BLaER1 (cell line): ENCODE measurements at regions not wholly inside any gene's neighbourhood (a gene's known extent, or its start where the extent isn't known, plus 50 kb on each side); places are given as distances from the start of the nearest gene placed in this dataset.
"Not testable (repeated sequence)": the region's sequence is repeated elsewhere in the genome, so short reads cannot be mapped to it uniquely, and the experiment has no call there.

Experiments used
- H3K27ac ChIP-seq: shearing (Covaris generic); formaldehyde crosslinking; 2 replicates; pipeline ENCODE4 v1.8.1; 2022
- H3K27me3 ChIP-seq: shearing (Covaris generic); formaldehyde crosslinking; 2 replicates; pipeline ENCODE4 v1.8.1; 2022
- H3K36me3 ChIP-seq: shearing (Covaris generic); formaldehyde crosslinking; 2 replicates; pipeline ENCODE4 v1.8.1; 2022
- H3K4me1 ChIP-seq: shearing (Covaris generic); formaldehyde crosslinking; 2 replicates; pipeline ENCODE4 v1.8.1; 2022
- H3K4me2 ChIP-seq: shearing (Covaris generic); formaldehyde crosslinking; 2 replicates; pipeline ENCODE4 v1.8.1; 2022
- H3K4me3 ChIP-seq: shearing (Covaris generic); formaldehyde crosslinking; 2 replicates; pipeline ENCODE4 v1.8.1; 2022
- H3K9ac ChIP-seq: shearing (Covaris generic); formaldehyde crosslinking; 2 replicates; pipeline ENCODE4 v1.8.1; 2022
- H3K9me3 ChIP-seq: shearing (Covaris generic); formaldehyde crosslinking; 2 replicates; pipeline ENCODE4 v1.8.1; 2022
- H4K20me1 ChIP-seq: shearing (Covaris generic); formaldehyde crosslinking; 2 replicates; pipeline ENCODE4 v1.8.1; 2022
- Cebpa-rat ChIP-seq: shearing (Covaris generic); IDR thresholded peaks from 2 replicates; pipeline ENCODE4 v1.8.1; 2022

GRCh38 chr11:109512680-109513079 lies 90.7 kb downstream of the C11orf87 start:
- no peak overlapping the region for H3K27ac ChIP-seq
- H3K4me1 ChIP-seq, result peaks cover 6% of the 10 kb centered on the region; the same call in 1 of the 2 replicates
- peak overlapping the region; percentile 31; the same call in 1 of the 2 replicates for H3K4me2 ChIP-seq
- no peaks in the 10 kb centered on the region for H3K27me3 ChIP-seq
- H3K9ac ChIP-seq, result no peak overlapping the region
- no peak for TF ChIP-seq Cebpa-rat
- no peaks in the 10 kb centered on the region for H3K9me3 ChIP-seq
- no peaks in the 10 kb centered on the region for H4K20me1 ChIP-seq
- no peaks in the 10 kb centered on the region for H3K36me3 ChIP-seq
- H3K4me3 ChIP-seq, result no peak overlapping the region

GRCh38 chr11:109514313-109515018 lies 92.5 kb downstream of the C11orf87 start:
- Histone ChIP-seq H3K4me1 (peaks cover 6% of the 10 kb centered on the region; the same call in 1 of the 2 replicates), H3K4me2 (no peak overlapping the region), H4K20me1 (no peaks in the 10 kb centered on the region), H3K27me3 (no peaks in the 10 kb centered on the region), H3K27ac (no peak overlapping the region), H3K9ac (no peak overlapping the region), H3K9me3 (no peaks in the 10 kb centered on the region), H3K36me3 (no peaks in the 10 kb centered on the region), H3K4me3 (no peak overlapping the region)
- no peak for TF ChIP-seq Cebpa-rat

GRCh38 chr11:109519253-109519652 lies 97.3 kb downstream of the C11orf87 start:
- no peak overlapping the region for H3K9ac ChIP-seq
- no peak for TF ChIP-seq Cebpa-rat
- H4K20me1 ChIP-seq, result no peaks in the 10 kb centered on the region
- no peak overlapping the region for H3K27ac ChIP-seq
- no peak overlapping the region for H3K4me3 ChIP-seq
- H3K9me3 ChIP-seq, result no peaks in the 10 kb centered on the region
- H3K27me3 ChIP-seq, result no peaks in the 10 kb centered on the region
- no peaks in the 10 kb centered on the region for H3K4me1 ChIP-seq
- no peak overlapping the region for H3K4me2 ChIP-seq
- H3K36me3 ChIP-seq, result no peaks in the 10 kb centered on the region

- no peak for TF ChIP-seq Cebpa-rat
Measured at GRCh38 chr11:109521571-109522086, 99.6 kb downstream of the C11orf87 start.

GRCh38 chr11:109522116-109522755 lies 100.2 kb downstream of the C11orf87 start:
- Histone ChIP-seq H3K4me3 (no peak overlapping the region), H3K9me3 (no peaks in the 10 kb centered on the region), H3K9ac (no peak overlapping the region), H3K27me3 (no peaks in the 10 kb centered on the region), H3K36me3 (no peaks in the 10 kb centered on the region), H3K27ac (no peak overlapping the region), H4K20me1 (no peaks in the 10 kb centered on the region), H3K4me1 (no peaks in the 10 kb centered on the region), H3K4me2 (no peak overlapping the region)
- TF ChIP-seq Cebpa-rat, result no peak

More at GRCh38 chr11:109521571-109522086, 99.6 kb downstream of the C11orf87 start:
- Histone ChIP-seq H3K4me1 (no peaks in the 10 kb centered on the region), H3K27me3 (no peaks in the 10 kb centered on the region), H3K4me3 (no peak overlapping the region), H4K20me1 (no peaks in the 10 kb centered on the region), H3K4me2 (no peak overlapping the region), H3K9me3 (no peaks in the 10 kb centered on the region), H3K27ac (no peak overlapping the region), H3K9ac (no peak overlapping the region), H3K36me3 (no peaks in the 10 kb centered on the region)

- H4K20me1 ChIP-seq, H3K9ac ChIP-seq: not testable (repeated sequence)
Measured at GRCh38 chr11:109525636-109526035, 103.6 kb downstream of the C11orf87 start.

GRCh38 chr11:109526061-109526460 lies 104.1 kb downstream of the C11orf87 start:
- H3K27me3 ChIP-seq, result no peaks in the 10 kb centered on the region
- no peak overlapping the region for H3K4me2 ChIP-seq
- no peaks in the 10 kb centered on the region for H3K36me3 ChIP-seq
- H4K20me1 ChIP-seq, result no peaks in the 10 kb centered on the region
- no peak overlapping the region for H3K4me3 ChIP-seq
- H3K9ac ChIP-seq, result no peak overlapping the region
- no peaks in the 10 kb centered on the region for H3K9me3 ChIP-seq
- no peak overlapping the region for H3K27ac ChIP-seq
- no peaks in the 10 kb centered on the region for H3K4me1 ChIP-seq
- TF ChIP-seq Cebpa-rat, result no peak

More at GRCh38 chr11:109525636-109526035, 103.6 kb downstream of the C11orf87 start:
- not testable (repeated sequence) for H3K27me3 ChIP-seq, H3K4me3 ChIP-seq, H3K27ac ChIP-seq, H3K4me1 ChIP-seq, H3K4me2 ChIP-seq, H3K36me3 ChIP-seq, H3K9me3 ChIP-seq

GRCh38 chr11:109526931-109527330 lies 104.9 kb downstream of the C11orf87 start:
- Histone ChIP-seq H3K36me3 (no peaks in the 10 kb centered on the region), H3K9ac (no peak overlapping the region), H3K4me1 (no peaks in the 10 kb centered on the region), H4K20me1 (no peaks in the 10 kb centered on the region), H3K9me3 (no peaks in the 10 kb centered on the region), H3K27ac (no peak overlapping the region), H3K27me3 (no peaks in the 10 kb centered on the region), H3K4me3 (no peak overlapping the region), H3K4me2 (no peak overlapping the region)
- TF ChIP-seq Cebpa-rat, result no peak

- Histone ChIP-seq H3K4me1 (no peaks in the 10 kb centered on the region), H4K20me1 (no peaks in the 10 kb centered on the region), H3K27ac (no peak overlapping the region), H3K27me3 (no peaks in the 10 kb centered on the region), H3K4me2 (no peak overlapping the region), H3K9me3 (no peaks in the 10 kb centered on the region), H3K9ac (no peak overlapping the region), H3K36me3 (no peaks in the 10 kb centered on the region), H3K4me3 (no peak overlapping the region)
- TF ChIP-seq Cebpa-rat, result no peak
Measured at GRCh38 chr11:109527496-109527895, 105.5 kb downstream of the C11orf87 start.

GRCh38 chr11:109547356-109548027 lies 125.5 kb downstream of the C11orf87 start:
- Histone ChIP-seq H3K4me3 (no peak overlapping the region), H3K4me1 (no peaks in the 10 kb centered on the region), H3K9ac (no peak overlapping the region), H3K36me3 (no peaks in the 10 kb centered on the region), H3K27ac (no peak overlapping the region), H3K4me2 (no peak overlapping the region), H3K27me3 (no peaks in the 10 kb centered on the region), H4K20me1 (no peaks in the 10 kb centered on the region), H3K9me3 (no peaks in the 10 kb centered on the region)
- TF ChIP-seq Cebpa-rat, result no peak
